ENCODE measurements at regions not wholly inside any gene's neighbourhood (a gene's known extent, or its start where the extent isn't known, plus 50 kb on each side); places are given as distances from the start of the nearest gene placed in this dataset.
"Not testable (repeated sequence)": the region's sequence is repeated elsewhere in the genome, so short reads cannot be mapped to it uniquely, and the experiment has no call there.

GRCh38 chr6:27679964-27680694 is 207.2 kb upstream of the ZNF184 start:
- DNase-seq, result no peak

- DNase-seq, result no peak
Measured at GRCh38 chr6:27679308-27679963, 206.5 kb upstream of the ZNF184 start.

- no peak for DNase-seq
Measured at GRCh38 chr6:27678469-27678868, 205.6 kb upstream of the ZNF184 start.

GRCh38 chr6:27674882-27675281 is 202.0 kb upstream of the ZNF184 start:
- no peak for DNase-seq

GRCh38 chr6:27672113-27672799 is 199.4 kb upstream of the ZNF184 start:
- DNase-seq, result peak in 2 of 58 donors; percentile 6 to 10

GRCh38 chr6:27669624-27670301 is 196.9 kb upstream of the ZNF184 start:
- DNase-seq, result no peak

GRCh38 chr6:27669295-27669623 is 196.4 kb upstream of the ZNF184 start:
- no peak for DNase-seq

GRCh38 chr6:27668442-27669294 is 195.8 kb upstream of the ZNF184 start:
- peak in 13 of 58 donors; percentile 4 to 59 (median 9) for DNase-seq

- DNase-seq, result no peak
Measured at GRCh38 chr6:27667657-27668441, 194.9 kb upstream of the ZNF184 start.

GRCh38 chr6:27667016-27667656 is 194.2 kb upstream of the ZNF184 start:
- DNase-seq, result no peak

GRCh38 chr6:27662769-27663168 is 189.9 kb upstream of the ZNF184 start:
- DNase-seq, result no peak

GRCh38 chr6:27662212-27662611 is 189.3 kb upstream of the ZNF184 start:
- not testable (repeated sequence) for DNase-seq

GRCh38 chr6:27653143-27653825 is 180.4 kb upstream of the ZNF184 start:
- not testable (repeated sequence) for DNase-seq

- DNase-seq, result no peak
Measured at GRCh38 chr6:27651371-27651732, 178.4 kb upstream of the ZNF184 start.

- no peak for DNase-seq
Measured at GRCh38 chr6:27650620-27651370, 177.9 kb upstream of the ZNF184 start.

- DNase-seq, result no peak
Measured at GRCh38 chr6:27644528-27644927, 171.6 kb upstream of the ZNF184 start.

- DNase-seq, result no peak
Measured at GRCh38 chr6:27642744-27643456, 170.0 kb upstream of the ZNF184 start.

- DNase-seq, result not testable (repeated sequence)
Measured at GRCh38 chr6:27635886-27636285, 163.0 kb upstream of the ZNF184 start.
